ENCODE measurements at regions not wholly inside any gene's neighbourhood (a gene's known extent, or its start where the extent isn't known, plus 50 kb on each side); places are given as distances from the start of the nearest gene placed in this dataset.

DNA sequence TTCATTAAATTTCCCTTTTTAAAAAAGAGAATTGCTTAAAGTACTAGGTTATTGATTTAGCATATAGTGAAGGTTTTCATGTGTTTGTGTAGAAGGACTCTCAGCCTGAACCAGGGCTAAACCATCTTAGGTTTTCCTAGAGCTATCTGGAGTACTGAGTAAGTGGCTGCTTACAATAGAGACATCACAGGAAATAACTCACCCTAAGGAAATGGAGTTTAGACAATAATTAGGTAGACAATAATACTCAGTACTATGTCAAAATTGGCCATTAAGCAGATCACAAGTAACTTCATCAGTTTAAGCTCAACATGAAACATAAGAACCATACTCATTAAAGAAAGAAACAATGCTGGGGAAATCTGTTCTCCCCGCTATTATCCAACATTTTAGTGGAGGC is 240.0 kb downstream of the RND3 start:
- H3K27ac ChIP-seq (replicated peaks) = no peak overlapping the region
- TF ChIP-seq, protein P1, sequence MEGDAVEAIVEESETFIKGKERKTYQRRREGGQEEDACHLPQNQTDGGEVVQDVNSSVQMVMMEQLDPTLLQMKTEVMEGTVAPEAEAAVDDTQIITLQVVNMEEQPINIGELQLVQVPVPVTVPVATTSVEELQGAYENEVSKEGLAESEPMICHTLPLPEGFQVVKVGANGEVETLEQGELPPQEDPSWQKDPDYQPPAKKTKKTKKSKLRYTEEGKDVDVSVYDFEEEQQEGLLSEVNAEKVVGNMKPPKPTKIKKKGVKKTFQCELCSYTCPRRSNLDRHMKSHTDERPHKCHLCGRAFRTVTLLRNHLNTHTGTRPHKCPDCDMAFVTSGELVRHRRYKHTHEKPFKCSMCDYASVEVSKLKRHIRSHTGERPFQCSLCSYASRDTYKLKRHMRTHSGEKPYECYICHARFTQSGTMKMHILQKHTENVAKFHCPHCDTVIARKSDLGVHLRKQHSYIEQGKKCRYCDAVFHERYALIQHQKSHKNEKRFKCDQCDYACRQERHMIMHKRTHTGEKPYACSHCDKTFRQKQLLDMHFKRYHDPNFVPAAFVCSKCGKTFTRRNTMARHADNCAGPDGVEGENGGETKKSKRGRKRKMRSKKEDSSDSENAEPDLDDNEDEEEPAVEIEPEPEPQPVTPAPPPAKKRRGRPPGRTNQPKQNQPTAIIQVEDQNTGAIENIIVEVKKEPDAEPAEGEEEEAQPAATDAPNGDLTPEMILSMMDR (IDR thresholded peaks at IDR 0.05; ENCODE audit: borderline replicate concordance) = no peak
- no peak overlapping the region for H3K4me3 ChIP-seq
- intact Hi-C loops (cut with micrococcal nuclease) = no loop called here
- no peaks in the 10 kb centered on the region for H3K36me3 ChIP-seq
- no peak for DNase-seq
- H3K9me3 ChIP-seq (replicated peaks) = peaks cover 7% of the 10 kb centered on the region
- no peaks in the 10 kb centered on the region for H3K4me1 ChIP-seq
- no peaks in the 10 kb centered on the region for H3K27me3 ChIP-seq (ENCODE audit: low read depth)

DNA sequence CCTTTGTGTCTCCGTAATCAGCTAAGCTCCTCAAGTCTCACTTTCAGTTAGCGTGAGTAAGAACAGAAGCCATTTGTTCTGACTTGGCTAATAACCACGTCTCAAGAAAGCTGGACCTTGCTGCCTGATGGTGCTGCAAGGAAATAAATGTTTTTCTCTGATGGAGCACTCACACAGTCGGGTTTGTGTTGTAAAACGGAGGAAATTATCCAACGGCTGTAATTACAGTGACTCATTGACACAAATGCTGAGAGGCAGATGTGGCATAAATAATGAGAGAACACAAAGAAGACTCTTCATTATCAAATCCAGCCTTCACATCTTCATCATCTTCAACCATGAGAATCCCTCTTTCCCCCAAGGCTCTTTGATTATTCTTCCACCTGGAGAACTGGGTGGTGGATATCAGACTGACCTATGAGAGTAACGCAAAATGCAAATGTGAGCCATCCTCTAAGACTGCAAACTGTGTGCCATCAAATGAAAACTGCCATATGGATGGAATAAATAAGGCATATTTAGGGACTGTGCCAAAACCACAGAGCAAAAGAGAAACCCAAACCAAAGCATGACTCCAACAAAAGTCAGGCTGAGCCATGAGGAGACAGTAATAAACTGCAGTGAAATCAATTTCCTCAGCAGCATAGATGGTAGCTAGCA is 252.6 kb downstream of the RND3 start:
- Histone ChIP-seq H3K36me3 (no peaks in the 10 kb centered on the region), H3K27me3 (ENCODE audit: low read depth) (no peaks in the 10 kb centered on the region), H3K27ac (replicated peaks) (peak overlapping the region; percentile 27), H3K4me1 (no peaks in the 10 kb centered on the region), H3K4me3 (no peak overlapping the region), H3K9me3 (replicated peaks) (no peaks in the 10 kb centered on the region)
- no peak for DNase-seq
- intact Hi-C loops (cut with micrococcal nuclease) = no loop called here
- TF ChIP-seq, protein P1 (IDR thresholded peaks at IDR 0.05; ENCODE audit: borderline replicate concordance) = no peak

DNA sequence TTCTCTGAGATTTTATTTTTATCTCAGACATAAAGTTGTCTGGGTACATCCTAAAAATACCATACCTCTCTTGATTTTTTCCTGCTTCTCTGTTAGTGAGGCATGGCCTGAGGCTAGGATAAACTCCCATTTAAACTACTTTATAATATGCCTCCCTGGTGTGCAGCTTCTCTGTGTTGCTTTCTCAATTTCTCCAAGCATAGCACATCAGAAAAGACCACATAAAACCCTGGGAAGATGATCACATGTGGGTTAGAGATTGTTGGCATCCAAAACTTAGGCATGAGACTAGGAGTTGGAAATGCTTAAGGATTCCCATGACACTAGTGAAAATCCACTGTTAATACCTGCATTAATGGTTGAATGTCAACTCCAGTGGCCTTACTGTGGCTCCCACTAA is 254.6 kb downstream of the RND3 start:
- TF ChIP-seq, protein P1 (IDR thresholded peaks at IDR 0.05; ENCODE audit: borderline replicate concordance) = no peak

DNA sequence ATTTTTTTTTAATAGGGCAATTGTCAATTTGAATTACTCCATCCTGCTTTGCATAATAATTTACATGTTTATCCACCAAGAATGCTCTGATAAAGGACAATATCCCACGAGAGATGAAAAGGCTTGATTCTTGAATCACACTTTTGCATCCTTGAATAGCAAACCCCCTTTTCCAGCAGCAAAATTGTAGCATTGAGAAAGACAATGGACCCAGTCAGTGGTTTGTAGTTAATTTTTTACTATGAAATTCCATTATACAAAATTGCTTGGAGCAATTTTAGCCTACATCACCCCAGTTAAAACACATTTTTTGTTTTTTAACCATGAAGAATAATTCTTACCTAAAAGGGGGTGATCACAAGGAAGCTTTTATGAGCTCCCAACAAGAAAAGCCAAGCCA is 255.1 kb downstream of the RND3 start:
- no peaks in the 10 kb centered on the region for H3K36me3 ChIP-seq
- DNase-seq = no peak
- H3K4me1 ChIP-seq = no peaks in the 10 kb centered on the region
- no peak overlapping the region for H3K27ac ChIP-seq (replicated peaks)
- TF ChIP-seq, protein P1 (IDR thresholded peaks at IDR 0.05; ENCODE audit: borderline replicate concordance) = no peak
- no peaks in the 10 kb centered on the region for H3K9me3 ChIP-seq (replicated peaks)
- no peaks in the 10 kb centered on the region for H3K27me3 ChIP-seq (ENCODE audit: low read depth)
- H3K4me3 ChIP-seq = no peak overlapping the region
- intact Hi-C loops (cut with micrococcal nuclease) = no loop called here

More for the DNA sequence above, 254.6 kb downstream of the RND3 start:
- Histone ChIP-seq H3K36me3 (no peaks in the 10 kb centered on the region), H3K27ac (replicated peaks) (no peak overlapping the region), H3K4me1 (no peaks in the 10 kb centered on the region), H3K9me3 (replicated peaks) (no peaks in the 10 kb centered on the region), H3K4me3 (no peak overlapping the region), H3K27me3 (ENCODE audit: low read depth) (no peaks in the 10 kb centered on the region)
- intact Hi-C loops (cut with micrococcal nuclease) = no loop called here
- no peak for DNase-seq

DNA sequence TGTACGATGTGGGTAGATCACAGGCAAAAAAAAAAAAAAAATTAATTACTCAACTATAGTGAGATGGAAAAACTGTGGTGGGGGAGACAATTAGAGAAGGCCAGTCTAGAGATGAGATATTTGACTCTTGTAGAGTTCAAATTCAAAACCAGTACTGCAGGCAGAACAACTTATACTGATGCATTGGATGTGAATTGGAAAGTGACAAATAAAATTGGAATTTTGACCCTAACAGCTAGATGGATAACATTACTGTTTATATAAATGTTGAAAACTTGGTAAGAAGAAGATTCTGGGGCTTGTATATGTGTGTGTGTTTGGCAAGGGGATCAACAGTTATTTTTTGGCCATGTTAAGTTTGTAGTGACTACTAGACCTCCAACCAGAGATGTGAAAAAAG is 256.9 kb downstream of the RND3 start:
- intact Hi-C loops (cut with micrococcal nuclease) = no loop called here
- Histone ChIP-seq H3K4me1 (no peaks in the 10 kb centered on the region), H3K4me3 (no peak overlapping the region), H3K9me3 (replicated peaks) (no peaks in the 10 kb centered on the region), H3K27ac (replicated peaks) (no peak overlapping the region), H3K36me3 (no peaks in the 10 kb centered on the region), H3K27me3 (ENCODE audit: low read depth) (no peaks in the 10 kb centered on the region)
- TF ChIP-seq, protein P1 (IDR thresholded peaks at IDR 0.05; ENCODE audit: borderline replicate concordance) = no peak
- DNase-seq = no peak
